Adrenal gland (tissue), 9 donors: ENCODE measurements at regions not wholly inside any gene's neighbourhood (a gene's known extent, or its start where the extent isn't known, plus 50 kb on each side); places are given as distances from the start of the nearest gene placed in this dataset.

Experiments used
- DNase-seq, 7 donors: peaks; one replicate each; pipeline ENCODE4 v3.0.0-alpha.2; 2019 to 2020
- H3K27ac ChIP-seq, 5 donors: fragments of 200-600 bp; sonication (generic) in 4 of 5; 1 replicate in 3 of 5; 2 replicates in 2 of 5; pipeline versions ENCODE4 v1.5.1 to v1.8.0; 2016 to 2020; ENCODE audit warnings: mild to moderate bottlenecking in 1 of 5
- H3K27me3 ChIP-seq: fragments of 200-600 bp; 2 replicates; pipeline ENCODE4 v1.8.0; 2021
- H3K36me3 ChIP-seq, 2 donors: fragments of 200-600 bp; replicated peaks in 1 of 2; 1 replicate in 1 of 2; 2 replicates in 1 of 2; pipeline versions ENCODE4 v1.5.1 to v1.8.0; 2018 to 2022
- H3K4me1 ChIP-seq, 2 donors: fragments of 200-600 bp; replicated peaks in 1 of 2; 1 replicate in 1 of 2; 2 replicates in 1 of 2; pipeline versions ENCODE4 v1.5.1 to v1.8.0; 2018 to 2021
- H3K4me3 ChIP-seq, 4 donors: fragments of 200-600 bp; sonication (generic) in 3 of 4; one replicate each; pipeline ENCODE4 v1.5.1; 2016 to 2018
- H3K9me3 ChIP-seq, 3 donors: fragments of 200-600 bp; sonication (generic) in 1 of 3; replicated peaks in 1 of 3; 1 replicate in 2 of 3; 2 replicates in 1 of 3; pipeline versions ENCODE4 v1.5.1 to v1.8.0; 2016 to 2021
- POLR2A ChIP-seq, 2 donors: fragments of 450-650 bp; IDR thresholded peaks; one replicate each; pipeline ENCODE4 v1.6.1; 2017; ENCODE audit warnings: antibody characterized with exemption in 2 of 2, mild to moderate bottlenecking in 2 of 2, moderate library complexity in 1 of 2
- WGBS, 4 donors: extraction: QIAGEN DNeasy Blood & Tissue Kit in 2 of 4; methylation state at CpG; one replicate each; pipeline versions ENCODE4 v1.1.5 to v1.1.7; 2013 to 2017; 5-methylcytosine and 5-hydroxymethylcytosine counted together
- intact Hi-C, 2 donors: fragments of 100-400 bp; cut with DNase I; formaldehyde crosslinking; loops; one replicate each; pipeline versions ENCODE4 v1.14.1 to v1.15.0; 2022 to 2023
- TF ChIP-seq, protein P1 (sequence below), 6 experiments: fragments of 450-650 bp in 4 of 6; fragments of 200-600 bp in 2 of 6; sonication (generic) in 1 of 6; IDR thresholded peaks; 1 replicate in 5 of 6; 2 replicates in 1 of 6; pipeline versions ENCODE4 v1.5.1 to v1.8.0; 2016 to 2021; ENCODE audit warnings: antibody characterized with exemption in 6 of 6, mild to moderate bottlenecking in 2 of 6, moderate library complexity in 1 of 6
- donor health status: healthy with polysubstance abuse.
- donor health status: Bipolar disorder and iron deficiency.
- donor health status: DM: yes; HTN: yes; CAD: no.
- donor health status: DM: no; HTN: no; CAD: no.
- donor health status: DM: no; HTN: no; CAD: no.

- Histone ChIP-seq H3K36me3 (no peaks in the 10 kb centered on the region), H3K27me3 (no peaks in the 10 kb centered on the region), H3K4me3 (no peak overlapping the region), H3K27ac (no peak overlapping the region), H3K9me3 (no peaks in the 10 kb centered on the region), H3K4me1 (no peaks in the 10 kb centered on the region)
- TF ChIP-seq POLR2A (IDR thresholded peaks at IDR 0.05) = no peak
- TF ChIP-seq, protein P1, sequence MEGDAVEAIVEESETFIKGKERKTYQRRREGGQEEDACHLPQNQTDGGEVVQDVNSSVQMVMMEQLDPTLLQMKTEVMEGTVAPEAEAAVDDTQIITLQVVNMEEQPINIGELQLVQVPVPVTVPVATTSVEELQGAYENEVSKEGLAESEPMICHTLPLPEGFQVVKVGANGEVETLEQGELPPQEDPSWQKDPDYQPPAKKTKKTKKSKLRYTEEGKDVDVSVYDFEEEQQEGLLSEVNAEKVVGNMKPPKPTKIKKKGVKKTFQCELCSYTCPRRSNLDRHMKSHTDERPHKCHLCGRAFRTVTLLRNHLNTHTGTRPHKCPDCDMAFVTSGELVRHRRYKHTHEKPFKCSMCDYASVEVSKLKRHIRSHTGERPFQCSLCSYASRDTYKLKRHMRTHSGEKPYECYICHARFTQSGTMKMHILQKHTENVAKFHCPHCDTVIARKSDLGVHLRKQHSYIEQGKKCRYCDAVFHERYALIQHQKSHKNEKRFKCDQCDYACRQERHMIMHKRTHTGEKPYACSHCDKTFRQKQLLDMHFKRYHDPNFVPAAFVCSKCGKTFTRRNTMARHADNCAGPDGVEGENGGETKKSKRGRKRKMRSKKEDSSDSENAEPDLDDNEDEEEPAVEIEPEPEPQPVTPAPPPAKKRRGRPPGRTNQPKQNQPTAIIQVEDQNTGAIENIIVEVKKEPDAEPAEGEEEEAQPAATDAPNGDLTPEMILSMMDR (IDR thresholded peaks at IDR 0.05) = no peak
- intact Hi-C loops = no loop called here
- no peak for DNase-seq
- 61 to 77% (median 70%) methylated on average over 6 of the region's 6 CpGs for WGBS, 4 donors
These were observed 92.4 kb upstream of the ZNF800 start for GRCh38 chr7:127484954-127485353.

- Histone ChIP-seq H3K27ac (no peak overlapping the region), H3K27me3 (peaks cover 8% of the 10 kb centered on the region), H3K36me3 (no peaks in the 10 kb centered on the region), H3K4me1 (no peaks in the 10 kb centered on the region), H3K4me3 (no peak overlapping the region), H3K9me3 (no peaks in the 10 kb centered on the region)
- no peak for DNase-seq
- 62 to 68% (median 64%) methylated on average over 2 of the region's 2 CpGs for WGBS, 4 donors
- TF ChIP-seq, protein P1 (IDR thresholded peaks at IDR 0.05) = no peak
- no peak for TF ChIP-seq POLR2A (IDR thresholded peaks at IDR 0.05)
- intact Hi-C loops = no loop called here
These were observed 86.0 kb upstream of the ZNF800 start for GRCh38 chr7:127478461-127478860.

GRCh38 chr7:127478024-127478355 is 85.5 kb upstream of the ZNF800 start:
- no peak overlapping the region for H3K4me3 ChIP-seq
- H3K9me3 ChIP-seq = no peaks in the 10 kb centered on the region
- 0 to 16% (median 15%) methylated on average over 1 of the region's 1 CpG for whole genome bisulfite sequencing, 4 donors

GRCh38 chr7:127477295-127478023 is 85.0 kb upstream of the ZNF800 start:
- H3K36me3 ChIP-seq = no peaks in the 10 kb centered on the region
- intact Hi-C loops = no loop called here
- WGBS, 4 donors = 40 to 51% (median 49%) methylated on average over 7 of the region's 7 CpGs

More at GRCh38 chr7:127478024-127478355, 85.5 kb upstream of the ZNF800 start:
- intact Hi-C loops = no loop called here
- no peak for TF ChIP-seq POLR2A (IDR thresholded peaks at IDR 0.05)
- TF ChIP-seq, protein P1 (IDR thresholded peaks at IDR 0.05) = no peak
- H3K27ac ChIP-seq = no peak overlapping the region
- H3K36me3 ChIP-seq = no peaks in the 10 kb centered on the region
- H3K4me1 ChIP-seq = no peaks in the 10 kb centered on the region
- peaks cover 8% of the 10 kb centered on the region for H3K27me3 ChIP-seq
- DNase-seq = no peak

More at GRCh38 chr7:127477295-127478023, 85.0 kb upstream of the ZNF800 start:
- Histone ChIP-seq H3K4me1 (no peaks in the 10 kb centered on the region), H3K27me3 (peaks cover 8% of the 10 kb centered on the region), H3K27ac (no peak overlapping the region), H3K9me3 (no peaks in the 10 kb centered on the region), H3K4me3 (no peak overlapping the region)
- DNase-seq = peak in 1 of 7 donors; percentile 51
- no peak for TF ChIP-seq POLR2A (IDR thresholded peaks at IDR 0.05)
- TF ChIP-seq, protein P1 (IDR thresholded peaks at IDR 0.05) = no peak
